H9 (cell line): ENCODE measurements at regions not wholly inside any gene's neighbourhood (a gene's known extent, or its start where the extent isn't known, plus 50 kb on each side); places are given as distances from the start of the nearest gene placed in this dataset.

Source experiments
- DNase-seq: peaks from one replicate; pipeline ENCODE4 v3.0.0-alpha.2; 2017
- H2AFZ ChIP-seq: one replicate; pipeline ENCODE4 v1.6.1; 2013; ENCODE audit warnings: mild to moderate bottlenecking, low read length, control low read depth, moderate library complexity
- H2AK5ac ChIP-seq: 2 replicates; pipeline ENCODE4 v1.6.1; 2013; ENCODE audit warnings: low read length, control low read depth, mixed read lengths; ENCODE audit not compliant: insufficient read length
- H2BK120ac ChIP-seq: one replicate; pipeline ENCODE4 v1.6.1; 2013; ENCODE audit warnings: low read depth, mild to moderate bottlenecking, low read length, control low read depth, inconsistent platforms; ENCODE audit not compliant: poor library complexity, severe bottlenecking
- H2BK12ac ChIP-seq: 2 replicates; pipeline ENCODE4 v1.6.1; 2013; ENCODE audit warnings: low read length, control low read depth, mixed read lengths, low read depth; ENCODE audit not compliant: insufficient read length
- H2BK15ac ChIP-seq: 2 replicates; pipeline ENCODE4 v1.6.1; 2013; ENCODE audit warnings: low read depth, low read length, control low read depth
- H2BK20ac ChIP-seq: one replicate; pipeline ENCODE4 v1.6.1; 2013; ENCODE audit warnings: low read depth, mild to moderate bottlenecking, low read length, control low read depth, inconsistent platforms; ENCODE audit not compliant: poor library complexity, severe bottlenecking
- H2BK5ac ChIP-seq: 2 replicates; pipeline ENCODE4 v1.6.1; 2013; ENCODE audit warnings: low read length, control low read depth, mixed read lengths; ENCODE audit not compliant: insufficient read length
- H3K14ac ChIP-seq: 2 replicates; pipeline ENCODE4 v1.6.1; 2013; ENCODE audit warnings: low read length, control low read depth; ENCODE audit not compliant: insufficient read depth
- H3K18ac ChIP-seq: 2 replicates; pipeline ENCODE4 v1.6.1; 2013; ENCODE audit warnings: low read depth, mild to moderate bottlenecking, mixed read lengths, low read length, control low read depth; ENCODE audit not compliant: insufficient read length
- H3K23ac ChIP-seq: 2 replicates; pipeline ENCODE4 v1.6.1; 2013; ENCODE audit warnings: low read length, control low read depth, mixed read lengths, low read depth; ENCODE audit not compliant: insufficient read length
- H3K23me2 ChIP-seq: 2 replicates; pipeline ENCODE4 v1.6.1; 2013; ENCODE audit warnings: low read depth, mild to moderate bottlenecking, mixed read lengths, low read length, control low read depth; ENCODE audit not compliant: insufficient read length, poor library complexity, severe bottlenecking
- H3K27ac ChIP-seq: 2 replicates; pipeline ENCODE4 v1.5.1; 2013; ENCODE audit warnings: low read length, control low read depth, mixed read lengths, low read depth; ENCODE audit not compliant: insufficient read length
- H3K27me3 ChIP-seq: 2 replicates; pipeline ENCODE4 v1.6.1; 2013; ENCODE audit warnings: low read length, control low read depth, inconsistent platforms; ENCODE audit not compliant: insufficient read depth
- H3K4ac ChIP-seq: 2 replicates; pipeline ENCODE4 v1.6.1; 2013; ENCODE audit warnings: low read depth, mild to moderate bottlenecking, control low read depth, inconsistent platforms, low read length, moderate library complexity
- H3K4me1 ChIP-seq: 2 replicates; pipeline ENCODE4 v1.6.1; 2013; ENCODE audit warnings: low read length, control low read depth, inconsistent platforms; ENCODE audit not compliant: insufficient read depth
- H3K4me2 ChIP-seq: 2 replicates; pipeline ENCODE4 v1.6.1; 2013; ENCODE audit warnings: low read length, control low read depth, mixed read lengths; ENCODE audit not compliant: insufficient read length, insufficient read depth
- H3K56ac ChIP-seq: 2 replicates; pipeline ENCODE4 v1.6.1; 2013; ENCODE audit warnings: low read depth, mild to moderate bottlenecking, mixed read lengths, low read length, control low read depth; ENCODE audit not compliant: insufficient read length
- H3K79me1 ChIP-seq: 2 replicates; pipeline ENCODE4 v1.6.1; 2013; ENCODE audit warnings: low read depth, mild to moderate bottlenecking, moderate library complexity, low read length, control low read depth, inconsistent platforms; ENCODE audit not compliant: insufficient read depth, poor library complexity, severe bottlenecking
- H3K79me2 ChIP-seq: 2 replicates; pipeline ENCODE4 v1.6.1; 2013; ENCODE audit warnings: low read length, control low read depth, inconsistent platforms; ENCODE audit not compliant: insufficient read depth
- H3K9ac ChIP-seq: 2 replicates; pipeline ENCODE4 v1.6.1; 2013; ENCODE audit warnings: low read length, control low read depth, mixed read lengths; ENCODE audit not compliant: insufficient read length; ENCODE audit errors: extremely low read depth
- H3K9me3 ChIP-seq: one replicate; pipeline ENCODE4 v1.6.1; 2013; ENCODE audit warnings: low read depth, low read length, inconsistent platforms; ENCODE audit not compliant: control insufficient read depth
- H3T11ph ChIP-seq: one replicate; pipeline ENCODE4 v1.6.1; 2013; ENCODE audit warnings: mild to moderate bottlenecking, low read length, control low read depth, inconsistent platforms
- H4K20me1 ChIP-seq: one replicate; pipeline ENCODE4 v1.6.1; 2013; ENCODE audit not compliant: control insufficient read depth, insufficient read length, insufficient read depth
- H4K5ac ChIP-seq: 2 replicates; pipeline ENCODE4 v1.6.1; 2013; ENCODE audit warnings: low read depth, mild to moderate bottlenecking, mixed read lengths, low read length, control low read depth; ENCODE audit not compliant: insufficient read length
- H4K8ac ChIP-seq: replicated peaks from 2 replicates; pipeline ENCODE4 v1.6.1; 2013; ENCODE audit warnings: low read length, control low read depth, mixed read lengths, low read depth; ENCODE audit not compliant: insufficient read length
- H4K91ac ChIP-seq: 2 replicates; pipeline ENCODE4 v1.6.1; 2013; ENCODE audit warnings: low read depth, mild to moderate bottlenecking, moderate library complexity, mixed read lengths, low read length, control low read depth; ENCODE audit not compliant: insufficient read length
- H3K27ac Mint-ChIP-seq, 3 experiments: 2 replicates in 2 of 3; 3 replicates in 1 of 3; pipeline ENCODE4 v1.8.0; 2020 to 2021; ENCODE audit warnings: mixed read lengths in 3 of 3, mild to moderate bottlenecking in 1 of 3, moderate library complexity in 1 of 3
- H3K27me3 Mint-ChIP-seq: 2 replicates; pipeline ENCODE4 v1.8.0; 2021; ENCODE audit warnings: low read depth, mild to moderate bottlenecking, moderate library complexity, mixed read lengths
- H3K36me3 Mint-ChIP-seq, 3 experiments: 2 replicates in 2 of 3; 3 replicates in 1 of 3; pipeline ENCODE4 v1.8.0; 2020 to 2021; ENCODE audit warnings: low read depth in 3 of 3, mixed read lengths in 3 of 3; ENCODE audit not compliant: insufficient read depth in 1 of 3
- H3K4me1 Mint-ChIP-seq, 2 experiments: 2 replicates each; pipeline ENCODE4 v1.8.0; 2020; ENCODE audit warnings: mixed read lengths in 2 of 2
- H3K4me3 Mint-ChIP-seq, 2 experiments: 2 replicates in 1 of 2; 3 replicates in 1 of 2; pipeline ENCODE4 v1.8.0; 2020 to 2021; ENCODE audit warnings: mild to moderate bottlenecking in 2 of 2, mixed read lengths in 2 of 2, moderate library complexity in 1 of 2
- H3K9me3 Mint-ChIP-seq, 2 experiments: 2 replicates in 1 of 2; 3 replicates in 1 of 2; pipeline ENCODE4 v1.8.0; 2020; ENCODE audit warnings: mild to moderate bottlenecking in 2 of 2, mixed read lengths in 2 of 2, moderate library complexity in 1 of 2
- CTCF ChIP-seq: fragments of 200-600 bp; sonication (generic); conservative IDR thresholded peaks from 3 replicates; pipeline ENCODE4 v1.8.0; 2021; ENCODE audit warnings: antibody characterized with exemption, mild to moderate bottlenecking
- WGBS: extraction: QIAGEN DNeasy Blood & Tissue Kit; methylation state at CpG from one replicate; pipeline ENCODE4 v1.1.7; 2013; ENCODE audit warnings: missing lambda C conversion rate, low lambda C conversion rate, mixed read lengths; ENCODE audit not compliant: insufficient read length; ENCODE audit errors: extremely low coverage; 5-methylcytosine and 5-hydroxymethylcytosine counted together

DNA sequence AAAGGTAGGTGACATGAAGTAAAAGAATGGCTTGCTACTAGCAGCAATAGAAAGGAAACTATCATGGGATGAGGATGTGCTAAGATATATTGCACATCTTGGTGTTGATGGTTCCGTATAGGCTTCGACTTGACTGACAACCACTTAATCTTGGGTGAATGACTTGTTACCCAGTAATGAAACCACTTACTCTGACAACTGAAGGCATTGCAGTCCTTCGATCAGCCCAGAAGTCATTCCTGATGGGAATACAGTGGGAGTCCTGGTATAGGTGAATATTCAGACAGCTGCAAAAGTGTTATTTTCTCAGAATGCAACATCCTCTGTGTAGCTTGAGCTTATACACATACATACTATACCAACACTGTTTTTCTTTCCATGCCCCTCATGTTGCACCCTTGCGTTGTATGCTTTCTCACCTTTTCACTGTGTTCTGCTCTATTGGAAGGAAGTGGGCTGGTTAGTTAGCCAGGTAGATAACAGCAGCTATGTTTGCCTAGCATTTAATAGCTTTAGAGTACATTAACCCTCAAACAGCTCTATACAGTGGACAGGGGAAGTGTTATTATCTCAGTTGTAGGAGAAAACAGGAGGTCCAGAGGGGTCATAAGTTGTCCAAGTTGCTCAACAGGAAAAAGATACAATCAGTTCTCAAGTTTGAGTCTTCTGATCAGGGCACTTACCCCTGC, 376.5 kb downstream of the MFSD1 start:
- no peaks in the 10 kb centered on the region for H3K36me3 Mint-ChIP-seq
- H2AFZ ChIP-seq = no peak overlapping the region
- H3K23me2 ChIP-seq = no peaks in the 10 kb centered on the region
- no peak overlapping the region for H3K4ac ChIP-seq
- H3K9me3 ChIP-seq = no peaks in the 10 kb centered on the region
- H3K18ac ChIP-seq = no peak overlapping the region
- no peak overlapping the region for H3K4me2 ChIP-seq
- no peaks in the 10 kb centered on the region; a peak in 1 of 5 replicates for H3K9me3 Mint-ChIP-seq
- H3K4me3 Mint-ChIP-seq = no peak overlapping the region
- no peak overlapping the region for H3K23ac ChIP-seq
- no peaks in the 10 kb centered on the region for H3K27me3 ChIP-seq
- H2BK5ac ChIP-seq = no peak overlapping the region
- no peak overlapping the region for H3K27ac Mint-ChIP-seq
- H3K27ac ChIP-seq = no peak overlapping the region
- no peak overlapping the region for H2AK5ac ChIP-seq
- no peak overlapping the region for H3T11ph ChIP-seq
- no peak overlapping the region for H2BK15ac ChIP-seq
- H2BK120ac ChIP-seq = no peak overlapping the region
- no peak overlapping the region for H2BK12ac ChIP-seq
- no peak for TF ChIP-seq CTCF
- no peak for DNase-seq
- H2BK20ac ChIP-seq = no peak overlapping the region
- H3K9ac ChIP-seq = no peak overlapping the region
- H3K14ac ChIP-seq = no peak overlapping the region
- no peak overlapping the region for H4K8ac ChIP-seq
- no peaks in the 10 kb centered on the region; the same call in none of the 2 replicates for H3K27me3 Mint-ChIP-seq
- 0 out of 4 replicates have a peak, but pooled peaks cover 0 to 2% of the 10 kb centered on the region in 2 experiments for H3K4me1 Mint-ChIP-seq
- no peak overlapping the region for H4K5ac ChIP-seq
- no CpG with 5 or more reads among the region's 4 CpGs for WGBS
- no peak overlapping the region for H3K56ac ChIP-seq
- no peaks in the 10 kb centered on the region for H3K79me2 ChIP-seq
- H4K20me1 ChIP-seq = no peaks in the 10 kb centered on the region
- H3K79me1 ChIP-seq = no peaks in the 10 kb centered on the region
- H3K4me1 ChIP-seq = no peaks in the 10 kb centered on the region
- H4K91ac ChIP-seq = no peak overlapping the region
